ENCODE measurements at regions not wholly inside any gene's neighbourhood (a gene's known extent, or its start where the extent isn't known, plus 50 kb on each side); places are given as distances from the start of the nearest gene placed in this dataset.

DNA sequence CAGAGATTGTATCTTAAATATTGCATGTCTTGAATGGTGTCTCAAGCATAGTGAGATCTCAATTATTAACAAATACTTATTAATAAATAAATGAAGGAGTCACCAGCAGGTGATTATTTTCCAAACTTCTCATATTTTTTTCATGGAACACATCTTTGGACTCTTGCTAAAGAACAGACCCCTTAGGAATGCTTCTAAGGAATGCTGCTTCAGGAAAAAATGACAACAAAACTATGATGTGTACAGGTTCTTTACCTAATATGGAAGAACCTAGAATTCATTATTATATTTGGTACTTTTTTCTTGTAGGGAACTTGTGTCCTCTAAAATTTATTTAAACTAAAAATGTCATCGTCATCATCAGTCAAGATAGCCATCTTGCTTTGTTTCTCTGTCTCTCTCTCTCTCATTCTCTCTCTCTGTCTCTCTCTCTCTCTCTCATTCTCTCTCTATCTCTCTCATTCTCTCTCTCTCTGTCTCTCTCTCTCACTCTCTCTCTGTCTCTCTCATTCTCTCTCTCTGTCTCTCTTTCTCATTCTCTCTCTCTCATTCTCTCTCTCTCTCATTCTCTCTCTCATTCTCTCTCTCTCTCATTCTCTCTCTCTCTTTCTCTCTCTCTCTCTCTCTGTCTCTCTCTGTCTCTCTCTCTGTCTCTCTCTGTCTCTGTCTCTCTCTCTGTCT, 63.0 kb upstream of the ETS2 start:
- DNase-seq (ENCODE audit: low read depth), result no peak

DNA sequence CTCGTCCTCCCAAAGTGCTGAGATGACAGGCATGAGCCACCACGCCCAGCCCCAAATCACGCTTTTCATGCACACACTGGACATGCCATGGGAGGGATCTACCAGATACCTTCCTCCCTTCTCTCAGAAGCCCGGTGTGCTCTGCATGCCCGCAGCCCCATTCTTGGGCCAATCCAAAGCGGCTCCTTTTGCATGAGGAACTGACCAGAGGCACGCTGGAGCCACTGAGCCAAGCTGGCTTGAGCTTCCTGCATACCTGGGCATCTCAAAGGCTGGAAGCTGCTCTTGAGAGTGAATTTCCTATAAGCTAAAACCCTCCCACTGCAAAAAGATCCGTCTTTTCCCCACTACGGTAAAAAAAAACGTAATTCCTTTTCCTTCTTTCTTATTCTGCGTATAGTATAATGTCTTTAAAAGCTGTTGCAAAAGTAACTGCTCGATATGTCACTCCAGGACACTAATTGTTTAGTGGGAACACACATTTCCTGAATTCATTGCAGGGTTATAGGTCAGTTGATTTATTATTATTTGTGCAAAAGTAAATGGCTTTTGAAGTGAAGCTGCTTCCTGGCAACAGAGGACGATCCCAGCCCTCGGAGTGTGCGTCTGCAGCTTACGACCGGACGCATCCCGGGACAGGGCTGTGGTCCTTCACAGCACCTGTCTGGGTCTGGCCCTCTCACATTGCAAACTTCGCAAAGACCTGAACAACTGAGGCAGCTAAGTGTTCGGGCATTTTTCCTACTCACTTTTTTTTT, 61.8 kb upstream of the ETS2 start:
- no peak for DNase-seq (ENCODE audit: low read depth)

DNA sequence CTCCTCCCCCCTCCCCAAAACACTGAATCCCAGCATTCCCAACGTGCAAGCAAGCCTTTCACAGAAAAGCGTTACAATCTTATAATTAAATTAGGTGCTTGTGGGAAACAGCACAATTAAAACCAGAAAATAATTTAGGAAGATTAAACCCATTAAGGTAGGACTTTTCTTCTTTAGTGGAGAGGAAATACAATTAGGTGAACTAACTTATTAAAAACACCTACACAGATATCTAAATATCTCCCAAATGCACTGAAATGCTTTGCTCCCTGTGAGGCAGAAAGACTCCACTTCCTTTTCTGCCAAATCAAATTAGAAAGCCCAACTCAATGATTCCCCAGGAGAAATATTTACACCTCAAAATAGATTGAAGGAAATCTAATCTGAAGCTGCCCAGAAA, 60.9 kb upstream of the ETS2 start:
- no peak for DNase-seq (ENCODE audit: low read depth)

DNA sequence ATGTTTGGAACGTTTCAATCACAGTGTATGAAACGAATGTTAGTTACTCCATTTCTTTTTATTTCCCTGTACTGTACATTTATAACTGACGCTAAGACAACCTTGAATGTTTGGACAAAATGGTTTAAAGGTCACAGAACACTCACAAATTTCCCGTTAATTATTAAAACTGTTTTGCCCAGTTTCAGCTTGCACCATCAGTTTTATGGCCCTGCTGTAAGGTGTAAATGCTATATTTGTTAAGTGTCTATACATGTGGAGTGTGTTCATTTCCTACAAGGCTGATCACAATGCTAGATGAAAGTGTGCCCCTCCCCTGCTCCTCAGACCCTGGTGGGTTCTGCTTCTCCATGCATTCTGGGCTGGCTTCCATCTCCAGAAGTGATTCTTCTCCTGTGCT, 57.9 kb upstream of the ETS2 start:
- DNase-seq (ENCODE audit: low read depth), result no peak

DNA sequence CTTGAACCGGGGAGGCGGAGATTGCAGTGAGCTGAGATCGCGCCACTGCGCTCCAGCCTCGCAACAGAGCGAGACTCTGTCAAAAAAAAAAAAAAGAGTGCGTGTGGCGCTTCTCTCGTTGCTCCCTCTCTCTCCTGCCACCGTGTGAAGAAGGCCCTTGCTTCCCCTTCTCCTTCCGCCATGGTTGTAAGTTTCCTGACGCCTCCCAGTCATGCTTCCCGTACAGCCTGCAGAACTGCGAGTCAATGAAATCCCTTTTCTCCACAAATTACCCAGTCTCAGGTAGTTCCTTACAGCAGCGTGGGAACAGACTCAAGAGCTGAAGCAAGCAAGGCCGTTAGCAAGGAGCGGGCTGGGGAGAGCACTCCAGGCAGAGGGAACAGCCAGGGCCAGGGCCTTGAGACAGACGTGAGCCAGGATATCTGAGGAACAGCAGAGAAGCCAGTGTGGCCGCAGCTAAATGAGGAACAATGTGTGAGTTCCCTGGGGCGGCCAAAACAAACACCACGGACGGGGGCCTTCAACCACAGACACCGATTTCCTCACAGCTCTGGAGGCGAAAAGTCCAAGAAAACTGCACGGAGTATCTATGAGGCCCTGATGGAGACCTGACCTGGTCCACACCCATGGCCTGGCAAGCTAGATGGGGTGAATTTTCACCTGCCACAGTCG, 54.2 kb upstream of the ETS2 start:
- no peak for DNase-seq (ENCODE audit: low read depth)

DNA sequence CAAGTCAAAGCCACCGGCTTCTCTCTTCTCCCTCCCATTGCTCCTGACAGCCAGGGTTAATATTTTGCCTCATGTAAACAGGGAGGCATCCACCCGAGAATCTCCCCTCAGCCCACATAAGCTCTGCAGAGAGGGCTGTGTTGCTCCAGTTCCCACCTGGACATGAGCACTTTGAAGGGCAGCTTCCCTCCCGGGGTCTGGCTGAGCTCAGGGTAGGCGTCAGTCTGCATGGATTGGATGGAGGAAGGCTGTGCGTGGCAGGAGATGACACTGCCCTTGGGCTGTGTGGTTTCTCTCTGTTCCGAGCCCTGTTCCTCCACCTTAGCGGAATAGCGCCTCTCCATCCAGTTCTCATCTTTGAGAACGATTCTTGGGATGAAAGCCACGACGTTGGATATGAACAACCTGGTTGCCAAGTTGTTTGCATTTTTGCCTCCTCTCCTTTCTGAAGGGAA, 53.7 kb upstream of the ETS2 start:
- no peak for DNase-seq (ENCODE audit: low read depth)

DNA sequence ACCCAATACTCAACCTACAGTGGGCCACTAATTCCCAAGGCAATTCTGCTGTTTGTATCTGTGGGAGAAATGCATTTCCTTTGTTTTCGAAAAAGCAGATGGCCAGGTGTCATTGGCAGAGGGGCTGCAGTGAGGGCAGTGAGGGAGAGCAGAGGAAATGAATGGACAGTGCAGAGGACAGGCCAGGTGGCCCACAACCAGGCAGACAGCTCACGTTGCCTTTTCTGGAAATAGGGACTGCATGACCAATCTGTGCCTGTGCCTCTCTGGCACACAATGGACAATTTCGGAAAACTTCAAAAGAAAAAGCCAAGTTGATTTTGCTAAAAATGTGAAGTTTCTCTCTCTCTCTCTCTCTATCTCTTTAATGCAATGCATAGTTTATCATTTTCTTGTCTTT, 52.6 kb upstream of the ETS2 start:
- DNase-seq (ENCODE audit: low read depth), result no peak

DNA sequence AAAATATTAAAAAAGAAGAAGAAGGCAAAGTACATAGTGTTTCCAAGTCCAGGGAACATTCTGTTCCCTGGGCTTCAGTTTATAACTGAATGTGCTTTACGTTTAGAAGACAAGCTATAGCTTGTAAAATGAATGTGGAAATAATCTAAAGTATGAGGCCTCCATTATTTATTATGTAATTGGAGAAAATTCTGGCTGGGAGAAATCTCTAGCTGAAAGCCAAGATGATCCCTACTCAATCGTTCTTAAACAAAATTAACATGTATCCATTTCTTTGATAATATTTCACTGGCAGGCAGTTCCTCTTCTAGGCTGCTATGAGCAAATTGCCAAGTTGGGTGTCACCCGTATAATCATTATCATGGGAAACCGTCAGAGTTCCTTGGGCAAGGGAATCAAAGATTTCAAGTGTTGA, 52.2 kb upstream of the ETS2 start:
- no peak for DNase-seq (ENCODE audit: low read depth)
